ENCODE measurements at regions not wholly inside any gene's neighbourhood (a gene's known extent, or its start where the extent isn't known, plus 50 kb on each side); places are given as distances from the start of the nearest gene placed in this dataset.
"Not testable (repeated sequence)": the region's sequence is repeated elsewhere in the genome, so short reads cannot be mapped to it uniquely, and the experiment has no call there.

GRCh38 chr6:11845664-11846577, 67.3 kb upstream of the ADTRP start:
- Histone ChIP-seq H3K79me1 (ENCODE audit: low read depth, low read length) (no peaks in the 10 kb centered on the region), H4K8ac (ENCODE audit: low read depth, low read length) (no peak overlapping the region), H3K9ac (ENCODE audit: low read depth, low read length, poor library complexity) (no peak overlapping the region), H3K9me3 (replicated peaks in 1 of 2; ENCODE audit: control insufficient read depth in 2 of 2, insufficient read depth in 1 of 2, low read depth in 1 of 2, low read length in 2 of 2) (peaks cover 0 to 3% of the 10 kb centered on the region in 2 donors), H2AK5ac (ENCODE audit: low read depth, low read length) (no peak overlapping the region), H3K4me3 (ENCODE audit: low read length in 2 of 2) (no peak overlapping the region), H4K91ac (ENCODE audit: low read depth, low read length, poor library complexity) (no peak overlapping the region), H3K4me2 (ENCODE audit: insufficient read depth, low read length, poor library complexity, severe bottlenecking) (no peak overlapping the region), H3K27me3 (ENCODE audit: control insufficient read depth in 3 of 3, insufficient read depth in 3 of 3, low read depth in 1 of 3, low read length in 3 of 3) (no peaks in the 10 kb centered on the region), H3K23ac (ENCODE audit: low read depth, low read length, poor library complexity) (no peak overlapping the region), H3K14ac (ENCODE audit: low read length) (no peak overlapping the region), H3K4ac (ENCODE audit: low read length) (no peak overlapping the region), H2BK12ac (ENCODE audit: low read length) (no peak overlapping the region), H3K27ac (replicated peaks; ENCODE audit: low read length) (no peak overlapping the region), H2BK5ac (ENCODE audit: low read length) (no peak overlapping the region), H2BK120ac (ENCODE audit: low read depth, low read length) (no peak overlapping the region), H3K36me3 (replicated peaks in 1 of 2; ENCODE audit: control insufficient read depth in 2 of 2, insufficient read depth in 2 of 2, low read length in 2 of 2) (no peaks in the 10 kb centered on the region), H2BK15ac (ENCODE audit: low read length) (no peak overlapping the region), H2AFZ (ENCODE audit: low read length) (no peak overlapping the region), H3K18ac (ENCODE audit: low read length) (no peak overlapping the region), H3K4me1 (ENCODE audit: control insufficient read depth in 2 of 2, insufficient read depth in 1 of 2, low read depth in 1 of 2, low read length in 2 of 2) (no peaks in the 10 kb centered on the region)
- WGBS, 2 donors (ENCODE audit: extremely low coverage in 2 of 2, insufficient read length in 2 of 2, insufficient replicate concordance in 1 of 2) = no CpG with 5 or more reads among the region's 5 CpGs
- DNase-seq (ENCODE audit: low spot score) = no peak

- not testable (repeated sequence) for H2BK12ac ChIP-seq (ENCODE audit: low read length); H2BK5ac ChIP-seq (ENCODE audit: low read length); H3K18ac ChIP-seq (ENCODE audit: low read length); H3K4me2 ChIP-seq (ENCODE audit: insufficient read depth, low read length, poor library complexity, severe bottlenecking); H3K9ac ChIP-seq (ENCODE audit: low read depth, low read length, poor library complexity); H3K4me1 ChIP-seq (ENCODE audit: control insufficient read depth in 2 of 2, insufficient read depth in 1 of 2, low read depth in 1 of 2, low read length in 2 of 2); DNase-seq (ENCODE audit: low spot score); H3K79me1 ChIP-seq (ENCODE audit: low read depth, low read length); H3K27me3 ChIP-seq (ENCODE audit: control insufficient read depth in 3 of 3, insufficient read depth in 3 of 3, low read depth in 1 of 3, low read length in 3 of 3); H3K23ac ChIP-seq (ENCODE audit: low read depth, low read length, poor library complexity); H3K4ac ChIP-seq (ENCODE audit: low read length); H2AFZ ChIP-seq (ENCODE audit: low read length); H3K36me3 ChIP-seq (replicated peaks in 1 of 2; ENCODE audit: control insufficient read depth in 2 of 2, insufficient read depth in 2 of 2, low read length in 2 of 2); H3K14ac ChIP-seq (ENCODE audit: low read length); H2BK15ac ChIP-seq (ENCODE audit: low read length); H3K4me3 ChIP-seq (ENCODE audit: low read length in 2 of 2); H3K9me3 ChIP-seq (replicated peaks in 1 of 2; ENCODE audit: control insufficient read depth in 2 of 2, insufficient read depth in 1 of 2, low read depth in 1 of 2, low read length in 2 of 2); H3K27ac ChIP-seq (replicated peaks; ENCODE audit: low read length); H2AK5ac ChIP-seq (ENCODE audit: low read depth, low read length); H4K8ac ChIP-seq (ENCODE audit: low read depth, low read length); H2BK120ac ChIP-seq (ENCODE audit: low read depth, low read length); H4K91ac ChIP-seq (ENCODE audit: low read depth, low read length, poor library complexity)
- WGBS, 2 donors (ENCODE audit: extremely low coverage in 2 of 2, insufficient read length in 2 of 2, insufficient replicate concordance in 1 of 2) = no CpG with 5 or more reads among the region's 3 CpGs
Observed at GRCh38 chr6:11842795-11843194, 64.2 kb upstream of the ADTRP start.

- Histone ChIP-seq H3K4me3 (ENCODE audit: low read length in 2 of 2) (no peak overlapping the region), H2BK5ac (ENCODE audit: low read length) (no peak overlapping the region), H3K79me1 (ENCODE audit: low read depth, low read length) (no peaks in the 10 kb centered on the region), H3K18ac (ENCODE audit: low read length) (no peak overlapping the region), H2AK5ac (ENCODE audit: low read depth, low read length) (no peak overlapping the region), H3K4ac (ENCODE audit: low read length) (no peak overlapping the region), H3K27me3 (ENCODE audit: control insufficient read depth in 3 of 3, insufficient read depth in 3 of 3, low read depth in 1 of 3, low read length in 3 of 3) (no peaks in the 10 kb centered on the region), H3K9me3 (replicated peaks in 1 of 2; ENCODE audit: control insufficient read depth in 2 of 2, insufficient read depth in 1 of 2, low read depth in 1 of 2, low read length in 2 of 2) (no peaks in the 10 kb centered on the region), H2AFZ (ENCODE audit: low read length) (no peak overlapping the region), H4K91ac (ENCODE audit: low read depth, low read length, poor library complexity) (no peak overlapping the region), H3K4me1 (ENCODE audit: control insufficient read depth in 2 of 2, insufficient read depth in 1 of 2, low read depth in 1 of 2, low read length in 2 of 2) (peaks cover 0 to 5% of the 10 kb centered on the region in 2 donors), H3K14ac (ENCODE audit: low read length) (no peak overlapping the region), H2BK12ac (ENCODE audit: low read length) (no peak overlapping the region), H3K23ac (ENCODE audit: low read depth, low read length, poor library complexity) (no peak overlapping the region), H2BK120ac (ENCODE audit: low read depth, low read length) (no peak overlapping the region), H3K36me3 (replicated peaks in 1 of 2; ENCODE audit: control insufficient read depth in 2 of 2, insufficient read depth in 2 of 2, low read length in 2 of 2) (no peaks in the 10 kb centered on the region), H3K9ac (ENCODE audit: low read depth, low read length, poor library complexity) (no peak overlapping the region), H3K4me2 (ENCODE audit: insufficient read depth, low read length, poor library complexity, severe bottlenecking) (no peak overlapping the region), H2BK15ac (ENCODE audit: low read length) (no peak overlapping the region), H4K8ac (ENCODE audit: low read depth, low read length) (no peak overlapping the region), H3K27ac (replicated peaks; ENCODE audit: low read length) (no peak overlapping the region)
- no peak for DNase-seq (ENCODE audit: low spot score)
- no CpG with 5 or more reads among the region's 2 CpGs for WGBS, 2 donors (ENCODE audit: extremely low coverage in 2 of 2, insufficient read length in 2 of 2, insufficient replicate concordance in 1 of 2)
Observed at GRCh38 chr6:11835065-11835464, 56.5 kb upstream of the ADTRP start.

- WGBS, 2 donors (ENCODE audit: extremely low coverage in 2 of 2, insufficient read length in 2 of 2, insufficient replicate concordance in 1 of 2) = no CpG with 5 or more reads among the region's 11 CpGs
- Histone ChIP-seq H3K36me3 (replicated peaks in 1 of 2; ENCODE audit: control insufficient read depth in 2 of 2, insufficient read depth in 2 of 2, low read length in 2 of 2) (no peaks in the 10 kb centered on the region), H3K4me1 (ENCODE audit: control insufficient read depth in 2 of 2, insufficient read depth in 1 of 2, low read depth in 1 of 2, low read length in 2 of 2) (peaks cover 0 to 6% of the 10 kb centered on the region in 2 donors), H3K4me3 (ENCODE audit: low read length in 2 of 2) (no peak overlapping the region), H2BK120ac (ENCODE audit: low read depth, low read length) (no peak overlapping the region), H2BK15ac (ENCODE audit: low read length) (no peak overlapping the region), H4K8ac (ENCODE audit: low read depth, low read length) (no peak overlapping the region), H3K9me3 (replicated peaks in 1 of 2; ENCODE audit: control insufficient read depth in 2 of 2, insufficient read depth in 1 of 2, low read depth in 1 of 2, low read length in 2 of 2) (no peaks in the 10 kb centered on the region), H3K9ac (ENCODE audit: low read depth, low read length, poor library complexity) (no peak overlapping the region), H3K79me1 (ENCODE audit: low read depth, low read length) (no peaks in the 10 kb centered on the region), H2BK5ac (ENCODE audit: low read length) (no peak overlapping the region), H2AK5ac (ENCODE audit: low read depth, low read length) (no peak overlapping the region), H2BK12ac (ENCODE audit: low read length) (no peak overlapping the region), H3K14ac (ENCODE audit: low read length) (no peak overlapping the region), H3K4ac (ENCODE audit: low read length) (no peak overlapping the region), H2AFZ (ENCODE audit: low read length) (no peak overlapping the region), H3K23ac (ENCODE audit: low read depth, low read length, poor library complexity) (no peak overlapping the region), H3K18ac (ENCODE audit: low read length) (no peak overlapping the region), H3K27ac (replicated peaks; ENCODE audit: low read length) (no peak overlapping the region), H4K91ac (ENCODE audit: low read depth, low read length, poor library complexity) (no peak overlapping the region), H3K4me2 (ENCODE audit: insufficient read depth, low read length, poor library complexity, severe bottlenecking) (no peak overlapping the region), H3K27me3 (ENCODE audit: control insufficient read depth in 3 of 3, insufficient read depth in 3 of 3, low read depth in 1 of 3, low read length in 3 of 3) (no peaks in the 10 kb centered on the region)
- DNase-seq (ENCODE audit: low spot score) = no peak
Observed at GRCh38 chr6:11833626-11834592, 55.3 kb upstream of the ADTRP start.
